Stimulated activated CD4-positive, alpha-beta T cell treated with anti-CD3 and anti-CD28 coated beads, TNF-alpha, amount 100 ng/mL, for 4 hours (primary cell): ENCODE measurements at regions not wholly inside any gene's neighbourhood (a gene's known extent, or its start where the extent isn't known, plus 50 kb on each side); places are given as distances from the start of the nearest gene placed in this dataset.

Experiments used
- DNase-seq, 3 experiments: peaks; one replicate each; pipeline ENCODE4 v3.0.0-alpha.2; 2020; ENCODE audit warnings: low read depth in 3 of 3

GRCh38 chr14:38848243-38848935 is 254.6 kb downstream of the SEC23A start:
- no peak for DNase-seq

- no peak for DNase-seq
Measured at GRCh38 chr14:38847161-38847560, 255.9 kb downstream of the SEC23A start.

- DNase-seq, result no peak
Measured at GRCh38 chr14:38839694-38840365, 263.2 kb downstream of the SEC23A start.

GRCh38 chr14:38838979-38839323 is 264.1 kb downstream of the SEC23A start:
- DNase-seq, result no peak

- no peak for DNase-seq
Measured at GRCh38 chr14:38838049-38838978, 264.7 kb downstream of the SEC23A start.

GRCh38 chr14:38837343-38838048 is 265.5 kb downstream of the SEC23A start:
- DNase-seq, result no peak

- DNase-seq, result no peak
Measured at GRCh38 chr14:38836539-38836938, 266.5 kb downstream of the SEC23A start.

GRCh38 chr14:38835874-38836273 is 267.2 kb downstream of the SEC23A start:
- DNase-seq, result no peak

GRCh38 chr14:38828183-38828827 is 274.7 kb downstream of the SEC23A start:
- DNase-seq, result no peak

GRCh38 chr14:38824706-38825105 is 278.3 kb downstream of the SEC23A start:
- no peak for DNase-seq

GRCh38 chr14:38818555-38818954 is 284.5 kb downstream of the SEC23A start:
- DNase-seq, result no peak

GRCh38 chr14:38808734-38809455 is 294.1 kb downstream of the SEC23A start:
- no peak for DNase-seq

GRCh38 chr14:38799671-38800070 is 303.4 kb downstream of the SEC23A start:
- DNase-seq, result no peak

- DNase-seq, result no peak
Measured at GRCh38 chr14:38794677-38795076, 308.4 kb downstream of the SEC23A start.

GRCh38 chr14:38791862-38792261 is 311.2 kb downstream of the SEC23A start:
- no peak for DNase-seq

GRCh38 chr14:38790916-38791315 is 312.1 kb downstream of the SEC23A start:
- DNase-seq, result no peak

- DNase-seq, result no peak
Measured at GRCh38 chr14:38789805-38790204, 313.2 kb downstream of the SEC23A start.

GRCh38 chr14:38788060-38788459 is 315.0 kb downstream of the SEC23A start:
- no peak for DNase-seq

GRCh38 chr14:38786921-38787320 is 316.1 kb downstream of the SEC23A start:
- no peak for DNase-seq

GRCh38 chr14:38777401-38777800 is 325.6 kb downstream of the SEC23A start:
- DNase-seq, result no peak

GRCh38 chr14:38775986-38776385 is 327.0 kb downstream of the SEC23A start:
- no peak for DNase-seq
